Esophagus muscularis mucosa (tissue), 3 donors: ENCODE measurements at regions not wholly inside any gene's neighbourhood (a gene's known extent, or its start where the extent isn't known, plus 50 kb on each side); places are given as distances from the start of the nearest gene placed in this dataset.

Source experiments
- CTCF ChIP-seq, 3 experiments: fragments of 200-600 bp in 2 of 3; fragments of 450-650 bp in 1 of 3; sonication (generic) in 2 of 3; IDR thresholded peaks; one replicate each; pipeline ENCODE4 v1.5.1; 2017 to 2019; ENCODE audit warnings: antibody characterized with exemption in 3 of 3, mild to moderate bottlenecking in 2 of 3, moderate library complexity in 1 of 3
- POLR2A ChIP-seq: fragments of 450-650 bp; IDR thresholded peaks from one replicate; pipeline ENCODE4 v1.6.1; 2017; ENCODE audit warnings: antibody characterized with exemption, moderate library complexity, mild to moderate bottlenecking, low read depth
- POLR2AphosphoS5 ChIP-seq, 2 donors: sonication (generic); formaldehyde crosslinking; IDR thresholded peaks; one replicate each; pipeline ENCODE4 v1.6.1; 2017; ENCODE audit warnings: antibody characterized with exemption in 2 of 2

- no peak for TF ChIP-seq CTCF (IDR thresholded peaks at IDR 0.05)
- no peak for TF ChIP-seq POLR2A
- no peak for TF ChIP-seq POLR2AphosphoS5 (IDR thresholded peaks at IDR 0.05)
Measured at GRCh38 chr18:77948567-77948966, 698.9 kb downstream of the GALR1 start.
